ENCODE measurements at regions not wholly inside any gene's neighbourhood (a gene's known extent, or its start where the extent isn't known, plus 50 kb on each side); places are given as distances from the start of the nearest gene placed in this dataset.

DNA sequence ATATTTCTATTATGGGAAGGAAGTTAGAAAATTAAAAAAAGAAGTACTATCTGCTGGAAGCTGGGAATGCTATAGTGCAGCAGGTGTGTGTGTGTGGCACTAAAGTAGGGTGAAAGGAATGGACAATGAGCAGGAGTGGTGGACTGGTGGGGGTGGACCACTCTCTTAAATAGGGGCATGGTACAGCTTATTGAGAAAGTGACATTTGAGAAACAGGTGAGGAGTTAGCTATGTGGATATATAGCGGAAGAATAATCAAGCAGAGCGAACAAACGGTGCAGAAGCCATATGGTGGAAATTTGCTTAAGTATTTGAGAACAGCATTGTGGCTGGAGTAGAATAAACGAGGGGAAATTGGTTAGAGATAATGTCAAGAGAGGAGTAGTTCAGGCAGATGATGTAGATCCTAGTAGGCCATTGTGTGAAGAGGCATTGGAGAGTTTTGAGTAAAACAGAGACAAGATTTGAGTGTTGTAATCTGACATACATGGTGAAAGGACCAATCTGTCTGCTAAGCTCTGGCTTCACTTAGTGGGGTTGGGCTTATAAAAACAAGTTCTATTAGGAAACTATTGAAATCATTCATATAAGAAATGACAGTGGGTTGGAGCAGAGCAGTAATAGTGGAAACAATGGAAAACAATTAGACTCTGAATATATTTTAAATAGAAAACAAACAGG is 149.2 kb upstream of the SYT10 start:
- no peak for TF ChIP-seq EZH2phosphoT487 (IDR thresholded peaks at IDR 0.05; ENCODE audit: low read depth)
- no peak for TF ChIP-seq CTCF (IDR thresholded peaks at IDR 0.05; ENCODE audit: low read depth, low read length)

All from OCI-LY3 (cell line).